Adipocyte (in vitro differentiated cells): ENCODE measurements at regions not wholly inside any gene's neighbourhood (a gene's known extent, or its start where the extent isn't known, plus 50 kb on each side); places are given as distances from the start of the nearest gene placed in this dataset.
"Not testable (repeated sequence)": the region's sequence is repeated elsewhere in the genome, so short reads cannot be mapped to it uniquely, and the experiment has no call there.

Source experiments
- DNase-seq: peaks from one replicate; pipeline ENCODE4 v3.0.0-alpha.2; 2015; ENCODE audit warnings: low read depth
- H3K27me3 ChIP-seq: replicated peaks from 2 replicates; pipeline ENCODE4 v1.7.0; 2013; ENCODE audit warnings: mild to moderate bottlenecking, low read length, moderate library complexity; ENCODE audit not compliant: control insufficient read depth, insufficient read depth
- H3K36me3 ChIP-seq: 2 replicates; pipeline ENCODE4 v1.7.0; 2013; ENCODE audit warnings: low read length, mild to moderate bottlenecking, moderate library complexity; ENCODE audit not compliant: control insufficient read depth, insufficient read depth, severe bottlenecking
- H3K4me1 ChIP-seq: 2 replicates; pipeline ENCODE4 v1.7.0; 2013; ENCODE audit warnings: mild to moderate bottlenecking, low read length, moderate library complexity; ENCODE audit not compliant: control insufficient read depth, insufficient read depth
- H3K4me3 ChIP-seq: 2 replicates; pipeline ENCODE4 v1.7.0; 2013; ENCODE audit warnings: mild to moderate bottlenecking, low read length, moderate library complexity
- H3K9ac ChIP-seq: 2 replicates; pipeline ENCODE4 v1.7.0; 2013; ENCODE audit warnings: mild to moderate bottlenecking, low read length, moderate library complexity
- H3K9me3 ChIP-seq: 2 replicates; pipeline ENCODE4 v1.7.0; 2013; ENCODE audit warnings: mild to moderate bottlenecking, low read length, moderate library complexity; ENCODE audit not compliant: control insufficient read depth

DNA sequence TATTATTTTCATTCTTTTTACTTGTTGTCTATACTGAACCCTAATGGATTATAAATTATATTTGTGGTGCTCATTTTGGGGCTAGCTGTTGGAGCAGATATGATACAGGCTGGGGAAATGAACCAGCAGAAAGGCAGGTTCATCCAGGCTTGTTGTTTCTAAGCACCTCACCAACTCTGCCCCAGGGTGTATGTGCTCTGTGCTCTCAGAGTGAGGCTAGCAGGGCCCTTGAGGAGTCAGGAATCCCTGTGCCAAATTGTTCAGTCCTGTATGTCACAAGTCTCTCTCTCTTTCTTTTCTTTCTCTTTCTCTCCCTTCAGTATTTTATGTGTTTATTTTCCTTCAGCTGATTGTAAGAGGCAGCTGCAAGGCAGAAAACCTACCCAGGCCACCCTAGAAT, 181.1 kb upstream of the DPP10 start:
- H3K36me3 ChIP-seq, result no peaks in the 10 kb centered on the region
- no peaks in the 10 kb centered on the region for H3K4me1 ChIP-seq

DNA sequence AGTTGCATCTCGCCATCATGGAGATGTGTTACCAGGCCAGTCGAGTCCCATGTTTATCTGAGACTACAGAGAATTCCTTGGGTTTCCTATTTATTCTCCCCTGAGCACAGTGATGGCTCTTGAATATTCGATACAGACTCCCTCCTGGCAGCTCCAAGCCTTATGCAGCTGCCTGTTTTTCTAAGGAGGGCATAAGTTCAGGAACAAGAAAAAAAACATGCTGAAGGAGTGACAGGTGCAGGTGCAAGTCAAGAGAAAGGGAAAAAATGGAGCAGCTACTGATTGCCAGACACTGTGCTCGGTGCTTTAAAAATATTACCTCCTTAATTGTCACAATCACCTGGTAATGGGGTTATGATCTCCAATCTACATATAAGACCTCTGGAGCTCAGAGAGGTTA, 177.2 kb upstream of the DPP10 start:
- H3K36me3 ChIP-seq, result no peaks in the 10 kb centered on the region
- no peaks in the 10 kb centered on the region for H3K4me1 ChIP-seq
- no peaks in the 10 kb centered on the region for H3K9me3 ChIP-seq
- no peak for DNase-seq
- H3K27me3 ChIP-seq, result no peaks in the 10 kb centered on the region
- no peak overlapping the region for H3K4me3 ChIP-seq
- H3K9ac ChIP-seq, result no peak overlapping the region

More for the DNA sequence above, 181.1 kb upstream of the DPP10 start:
- no peaks in the 10 kb centered on the region for H3K9me3 ChIP-seq
- no peak for DNase-seq
- no peak overlapping the region for H3K4me3 ChIP-seq
- no peak overlapping the region for H3K9ac ChIP-seq
- no peaks in the 10 kb centered on the region for H3K27me3 ChIP-seq

- Histone ChIP-seq H3K4me3 (no peak overlapping the region), H3K4me1 (no peaks in the 10 kb centered on the region), H3K36me3 (no peaks in the 10 kb centered on the region), H3K9me3 (peaks cover 15% of the 10 kb centered on the region), H3K9ac (no peak overlapping the region), H3K27me3 (no peaks in the 10 kb centered on the region)
- no peak for DNase-seq
Measured at GRCh38 chr2:114274957-114275356, 167.5 kb upstream of the DPP10 start.

DNA sequence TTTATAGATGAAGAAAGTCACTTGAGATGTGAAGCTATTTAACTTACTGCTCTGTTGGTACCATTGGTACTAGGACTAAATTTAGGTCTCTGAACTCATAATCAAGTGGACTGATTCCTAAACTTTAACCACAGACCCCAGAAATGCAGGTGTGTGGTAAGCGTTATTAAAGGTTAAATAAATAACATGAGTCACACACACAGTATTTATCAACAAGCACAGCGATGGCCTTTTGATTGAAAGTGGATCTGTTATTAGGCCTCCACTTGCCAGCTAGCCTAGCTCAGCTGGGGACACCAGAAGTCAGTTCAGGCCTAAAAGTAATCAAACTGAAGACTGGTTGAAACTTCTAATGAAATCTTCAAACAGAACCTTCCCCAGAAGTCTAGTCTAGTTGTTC, 161.3 kb upstream of the DPP10 start:
- Histone ChIP-seq H3K36me3 (no peaks in the 10 kb centered on the region), H3K9ac (no peak overlapping the region), H3K4me1 (no peaks in the 10 kb centered on the region), H3K9me3 (peaks cover 10% of the 10 kb centered on the region), H3K27me3 (no peaks in the 10 kb centered on the region), H3K4me3 (no peak overlapping the region)
- no peak for DNase-seq

- no peak for DNase-seq
- H3K4me1 ChIP-seq, result no peaks in the 10 kb centered on the region
Measured at GRCh38 chr2:114283774-114284173, 158.7 kb upstream of the DPP10 start.

GRCh38 chr2:114286438-114286837, 156.0 kb upstream of the DPP10 start:
- H3K27me3 ChIP-seq, result no peaks in the 10 kb centered on the region
- peaks cover 10% of the 10 kb centered on the region for H3K9me3 ChIP-seq
- H3K4me1 ChIP-seq, result no peaks in the 10 kb centered on the region
- no peak overlapping the region for H3K4me3 ChIP-seq
- no peak for DNase-seq
- H3K9ac ChIP-seq, result no peak overlapping the region
- no peaks in the 10 kb centered on the region for H3K36me3 ChIP-seq

More at GRCh38 chr2:114283774-114284173, 158.7 kb upstream of the DPP10 start:
- H3K9ac ChIP-seq, result no peak overlapping the region
- no peak overlapping the region for H3K4me3 ChIP-seq
- H3K9me3 ChIP-seq, result peaks cover 10% of the 10 kb centered on the region
- no peaks in the 10 kb centered on the region for H3K36me3 ChIP-seq
- no peaks in the 10 kb centered on the region for H3K27me3 ChIP-seq

- H3K36me3 ChIP-seq, result no peaks in the 10 kb centered on the region
- H3K27me3 ChIP-seq, result no peaks in the 10 kb centered on the region
- H3K9ac ChIP-seq, result no peak overlapping the region
- H3K9me3 ChIP-seq, result no peaks in the 10 kb centered on the region
- H3K4me3 ChIP-seq, result no peak overlapping the region
- no peaks in the 10 kb centered on the region for H3K4me1 ChIP-seq
- DNase-seq, result no peak
Measured at GRCh38 chr2:114293355-114293754, 149.1 kb upstream of the DPP10 start.

GRCh38 chr2:114294741-114295140, 147.7 kb upstream of the DPP10 start:
- H3K4me1 ChIP-seq, result no peaks in the 10 kb centered on the region
- no peaks in the 10 kb centered on the region for H3K9me3 ChIP-seq
- no peak overlapping the region for H3K9ac ChIP-seq
- H3K36me3 ChIP-seq, result no peaks in the 10 kb centered on the region
- DNase-seq, result no peak
- no peak overlapping the region for H3K4me3 ChIP-seq
- no peaks in the 10 kb centered on the region for H3K27me3 ChIP-seq

GRCh38 chr2:114300351-114300750, 142.1 kb upstream of the DPP10 start:
- not testable (repeated sequence) for H3K4me3 ChIP-seq, H3K9ac ChIP-seq, DNase-seq, H3K36me3 ChIP-seq, H3K27me3 ChIP-seq, H3K9me3 ChIP-seq, H3K4me1 ChIP-seq

DNA sequence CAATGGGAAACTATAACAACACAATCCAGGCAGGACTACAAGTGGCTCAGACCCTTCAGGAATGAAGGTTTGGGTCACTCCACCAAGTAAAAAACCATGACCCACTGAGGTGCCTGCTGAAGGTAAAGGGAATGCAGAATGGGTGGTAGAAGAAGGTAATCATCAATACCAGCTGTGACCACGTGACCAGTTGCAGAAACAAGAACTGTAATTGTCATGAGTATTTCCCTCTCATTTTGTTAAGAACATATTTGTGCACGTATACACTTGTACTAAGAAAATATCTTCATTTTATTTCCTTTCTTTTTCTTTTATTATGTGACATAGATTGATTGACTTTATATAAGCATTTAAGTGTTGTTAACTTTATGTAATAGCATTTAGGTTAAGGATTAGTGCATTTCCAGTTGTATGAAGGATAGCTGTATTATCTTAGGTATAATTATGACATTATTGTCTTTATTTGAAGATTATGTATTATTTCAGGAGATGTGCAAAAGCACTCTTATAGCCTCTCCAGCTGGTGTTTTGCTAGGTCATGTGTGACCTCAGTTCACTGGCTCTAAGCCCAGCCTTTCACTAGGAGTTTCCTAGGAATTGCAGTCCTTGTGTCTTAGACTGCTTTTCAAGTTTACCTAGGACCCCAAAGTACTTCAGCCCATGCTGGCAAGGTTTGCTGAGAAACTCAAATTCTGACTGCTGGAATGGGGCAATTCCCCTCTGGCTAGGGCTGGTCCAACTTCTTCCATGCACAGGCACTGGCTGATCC, 125.7 kb upstream of the DPP10 start:
- Histone ChIP-seq H3K36me3 (no peaks in the 10 kb centered on the region), H3K9ac (no peak overlapping the region), H3K27me3 (no peaks in the 10 kb centered on the region), H3K9me3 (no peaks in the 10 kb centered on the region), H3K4me1 (no peaks in the 10 kb centered on the region), H3K4me3 (no peak overlapping the region)
- DNase-seq, result no peak

DNA sequence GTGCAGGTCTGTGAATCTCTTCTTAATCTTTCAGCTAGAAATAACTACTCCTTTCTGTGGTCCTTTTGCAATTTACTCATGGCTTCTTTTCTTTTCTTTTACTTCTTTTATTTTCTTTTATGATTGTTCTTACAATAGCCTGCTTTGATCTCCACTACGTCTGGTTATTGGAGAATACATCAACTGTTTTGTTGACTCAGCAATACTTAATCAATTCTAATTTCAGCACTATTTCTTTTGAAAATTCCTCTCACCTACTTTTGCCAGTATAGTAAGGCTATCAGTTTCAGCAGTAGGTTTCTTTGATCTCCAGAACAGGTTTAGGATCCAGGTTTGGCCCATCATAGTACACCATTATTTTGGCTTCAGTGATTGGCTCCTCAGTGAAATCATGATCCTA, 111.8 kb upstream of the DPP10 start:
- no peak for DNase-seq
- Histone ChIP-seq H3K9ac (no peak overlapping the region), H3K27me3 (no peaks in the 10 kb centered on the region), H3K36me3 (no peaks in the 10 kb centered on the region), H3K4me1 (no peaks in the 10 kb centered on the region), H3K9me3 (no peaks in the 10 kb centered on the region), H3K4me3 (no peak overlapping the region)

DNA sequence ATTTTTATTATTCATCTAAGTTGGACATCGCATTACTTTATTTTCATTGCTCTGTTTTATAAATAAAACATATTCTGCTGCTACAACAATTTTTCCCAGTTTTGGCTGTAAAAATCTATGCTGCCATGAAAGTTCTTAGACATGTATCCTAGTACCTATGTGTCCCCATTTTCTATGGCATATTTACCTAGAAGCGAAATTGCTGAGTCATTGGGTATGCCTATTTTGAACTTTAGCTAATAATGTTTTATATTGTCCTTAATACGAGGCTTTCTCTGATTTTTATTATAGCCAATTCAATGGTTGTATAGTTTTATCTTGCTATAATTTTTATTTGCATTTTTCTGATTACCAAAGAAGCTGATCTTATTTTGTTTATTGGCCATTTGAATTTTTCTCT, 110.5 kb upstream of the DPP10 start:
- H3K9me3 ChIP-seq, result no peaks in the 10 kb centered on the region
- no peak for DNase-seq
- H3K4me3 ChIP-seq, result no peak overlapping the region
- no peaks in the 10 kb centered on the region for H3K27me3 ChIP-seq
- H3K9ac ChIP-seq, result no peak overlapping the region
- no peaks in the 10 kb centered on the region for H3K4me1 ChIP-seq
- H3K36me3 ChIP-seq, result no peaks in the 10 kb centered on the region
